ENCODE measurements at regions not wholly inside any gene's neighbourhood (a gene's known extent, or its start where the extent isn't known, plus 50 kb on each side); places are given as distances from the start of the nearest gene placed in this dataset.

- DNase-seq, result no peak
These were observed 54.3 kb downstream of the FAM241B start for GRCh38 chr10:69684020-69684980.

GRCh38 chr10:69684981-69685353 lies 54.9 kb downstream of the FAM241B start:
- no peak for DNase-seq

- no peak for DNase-seq
These were observed 55.4 kb downstream of the FAM241B start for GRCh38 chr10:69685426-69685801.

- DNase-seq, result no peak
These were observed 55.9 kb downstream of the FAM241B start for GRCh38 chr10:69685802-69686585.

GRCh38 chr10:69686866-69687265 lies 56.8 kb downstream of the FAM241B start:
- DNase-seq, result no peak

GRCh38 chr10:69687426-69687825 lies 57.4 kb downstream of the FAM241B start:
- no peak for DNase-seq

GRCh38 chr10:69692267-69692666 lies 62.2 kb downstream of the FAM241B start:
- DNase-seq, result no peak

- DNase-seq, result no peak
These were observed 62.8 kb downstream of the FAM241B start for GRCh38 chr10:69692891-69693290.

GRCh38 chr10:69693886-69694285 lies 63.8 kb downstream of the FAM241B start:
- no peak for DNase-seq

- no peak for DNase-seq
These were observed 66.2 kb downstream of the FAM241B start for GRCh38 chr10:69696073-69696731.

- no peak for DNase-seq
These were observed 67.0 kb downstream of the FAM241B start for GRCh38 chr10:69697006-69697405.

- DNase-seq, result no peak
These were observed 73.2 kb downstream of the FAM241B start for GRCh38 chr10:69703256-69703655.

GRCh38 chr10:69703766-69704630 lies 74.0 kb downstream of the FAM241B start:
- DNase-seq, result no peak

GRCh38 chr10:69709366-69709941 lies 79.4 kb downstream of the FAM241B start:
- no peak for DNase-seq

- no peak for DNase-seq
These were observed 80.2 kb downstream of the FAM241B start for GRCh38 chr10:69710008-69710888.

- no peak for DNase-seq
These were observed 82.3 kb downstream of the FAM241B start for GRCh38 chr10:69712342-69712741.

GRCh38 chr10:69714572-69714971 lies 84.5 kb downstream of the FAM241B start:
- no peak for DNase-seq

- DNase-seq, result no peak
These were observed 85.3 kb downstream of the FAM241B start for GRCh38 chr10:69715156-69715898.

GRCh38 chr10:69715899-69716606 lies 85.7 kb upstream of the COL13A1 start:
- DNase-seq, result no peak

All from stimulated activated CD4-positive, alpha-beta T cell treated with anti-CD3 and anti-CD28 coated beads, Interleukin-2, amount 100 ng/mL, for 48 hours (primary cell).